Activated naive CD4-positive, alpha-beta T cell treated with anti-CD3 and anti-CD28 coated beads, Interleukin-2, amount 50 U/mL, for 16 hours (primary cell): ENCODE measurements at regions not wholly inside any gene's neighbourhood (a gene's known extent, or its start where the extent isn't known, plus 50 kb on each side); places are given as distances from the start of the nearest gene placed in this dataset.
"Not testable (repeated sequence)": the region's sequence is repeated elsewhere in the genome, so short reads cannot be mapped to it uniquely, and the experiment has no call there.

Source experiments
- DNase-seq: peaks from one replicate; pipeline ENCODE4 v3.0.0-alpha.2; 2020

DNA sequence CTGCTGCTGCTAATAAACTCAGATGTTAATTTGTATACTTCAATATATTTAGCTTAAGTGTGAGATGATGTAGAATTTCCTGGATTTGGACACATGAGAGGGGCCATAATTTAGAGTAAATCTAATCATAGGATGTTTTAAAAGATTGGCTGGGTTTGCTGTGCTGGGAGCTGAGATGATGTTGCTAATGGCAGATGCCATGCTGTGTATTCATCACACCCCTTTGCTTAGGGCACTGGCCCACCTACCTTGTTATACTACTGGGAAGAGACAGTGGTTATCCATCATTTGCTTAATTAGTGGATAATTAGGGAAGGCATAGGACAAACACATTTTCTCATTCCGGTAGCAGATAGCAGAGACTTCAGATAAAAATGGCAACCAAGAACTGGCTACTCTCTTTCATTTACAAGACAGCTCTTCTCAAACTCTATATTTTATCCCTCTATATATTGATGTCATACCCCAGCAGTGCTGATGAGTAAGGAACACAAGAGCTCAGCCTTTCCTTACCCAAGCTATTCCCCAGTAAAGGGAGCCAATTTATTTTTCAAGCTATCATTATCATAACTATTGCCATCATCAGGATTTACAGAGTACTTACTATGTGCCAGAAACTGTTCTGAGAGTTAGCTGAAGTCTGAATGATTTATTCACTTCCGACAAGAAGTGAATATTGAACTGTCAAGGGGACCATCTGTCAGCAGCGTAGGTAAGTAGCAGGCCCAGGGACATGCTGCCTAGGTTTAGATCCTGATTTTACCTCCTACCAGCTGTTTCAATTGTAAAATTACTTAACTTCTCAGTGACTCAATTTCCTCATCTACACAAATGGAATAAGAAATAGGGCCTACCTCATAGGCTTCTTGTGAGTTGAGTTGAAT, 204.6 kb upstream of the FLRT2 start:
- no peak for DNase-seq

DNA sequence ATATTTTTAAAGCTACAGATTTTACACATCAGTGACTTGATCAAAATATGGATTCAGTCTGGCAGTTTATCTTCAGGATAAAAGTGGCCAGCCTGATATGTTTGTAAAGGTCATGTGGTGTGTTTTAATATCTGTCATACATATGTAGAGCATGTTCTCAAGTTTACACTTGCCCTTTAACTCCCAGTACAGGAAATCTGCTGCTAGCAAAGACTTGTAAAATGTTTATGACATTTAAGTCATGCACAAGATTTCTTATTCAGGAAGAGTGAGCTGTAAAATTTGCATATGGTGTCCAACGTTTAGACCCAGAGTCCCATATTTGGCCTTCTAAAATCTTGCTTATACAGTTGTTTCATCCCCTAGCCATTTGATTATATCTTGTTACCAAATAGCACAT, 197.5 kb upstream of the FLRT2 start:
- no peak for DNase-seq

DNA sequence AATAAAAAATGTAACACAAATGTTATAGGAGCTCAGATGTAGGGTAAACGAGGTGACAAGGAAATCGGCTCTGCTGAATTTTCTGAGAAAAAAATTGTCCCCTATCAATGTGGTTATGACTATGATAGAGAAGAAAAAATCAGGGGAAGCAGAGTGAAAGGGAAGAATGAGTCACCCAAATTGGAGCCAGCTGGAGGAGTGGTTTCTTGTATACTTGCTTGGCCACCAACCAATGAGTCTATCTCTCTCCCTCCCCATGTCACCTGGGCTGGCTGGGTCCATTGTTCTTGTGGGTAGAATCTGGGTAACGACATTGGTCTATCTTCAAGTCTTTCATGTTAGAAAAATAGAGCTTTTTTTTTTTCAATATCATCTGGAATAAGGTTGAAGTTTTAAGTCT, 196.6 kb upstream of the FLRT2 start:
- DNase-seq = no peak

DNA sequence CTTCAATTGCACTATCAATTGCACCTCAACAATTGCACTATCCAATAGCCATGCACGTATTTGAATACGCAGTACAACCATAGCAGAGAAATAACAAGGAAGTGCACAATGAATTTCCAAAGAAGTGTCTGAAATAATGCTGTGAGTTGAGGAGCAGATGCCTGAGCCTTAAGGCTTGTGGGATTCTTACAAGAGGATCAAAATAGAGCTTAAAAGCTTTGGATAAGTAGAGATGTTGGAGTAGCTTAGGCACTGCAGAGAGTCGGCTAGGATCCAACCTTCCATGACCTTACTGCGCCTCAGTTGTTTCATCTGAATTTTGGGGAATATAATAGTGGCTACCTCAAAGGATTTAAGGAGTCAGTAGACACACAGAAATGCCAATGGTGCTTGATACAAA, 196.1 kb upstream of the FLRT2 start:
- DNase-seq = no peak

DNA sequence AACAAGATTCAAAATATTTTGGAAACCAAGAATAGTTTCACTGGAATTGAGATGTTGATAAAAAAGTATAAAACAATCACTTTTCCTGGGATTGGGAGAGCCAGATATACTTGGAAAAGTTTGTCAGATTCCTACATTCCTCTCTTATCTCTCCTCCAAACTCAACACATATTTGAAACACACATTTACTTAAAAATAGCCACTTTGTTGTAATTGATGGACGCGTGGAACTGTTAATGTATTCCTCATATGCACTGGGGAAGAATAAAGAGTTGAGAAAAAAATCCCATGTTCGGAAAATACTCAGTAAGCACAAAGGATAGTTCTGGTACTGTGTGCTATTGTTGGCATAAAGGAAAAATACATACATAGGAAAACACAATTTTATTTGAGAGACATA, 195.6 kb upstream of the FLRT2 start:
- no peak for DNase-seq

DNA sequence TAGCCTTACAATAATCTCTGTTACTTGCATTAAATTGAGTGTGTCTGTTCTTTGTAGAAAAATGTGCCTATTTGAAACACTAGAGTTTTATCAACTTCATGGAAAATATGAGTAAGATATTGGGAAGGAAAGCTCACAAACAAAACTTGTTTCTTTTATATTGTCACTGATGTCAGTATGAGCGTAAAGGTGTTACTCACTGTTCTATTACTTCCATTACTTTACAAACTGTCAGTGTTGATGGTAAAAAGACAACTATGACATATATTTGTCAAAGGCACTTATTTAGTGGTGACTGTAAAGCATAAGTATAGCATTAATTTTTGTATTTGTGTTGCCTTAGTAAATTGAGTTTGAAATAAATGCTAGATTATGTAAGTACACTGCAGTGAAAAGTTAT, 193.7 kb upstream of the FLRT2 start:
- DNase-seq = no peak

DNA sequence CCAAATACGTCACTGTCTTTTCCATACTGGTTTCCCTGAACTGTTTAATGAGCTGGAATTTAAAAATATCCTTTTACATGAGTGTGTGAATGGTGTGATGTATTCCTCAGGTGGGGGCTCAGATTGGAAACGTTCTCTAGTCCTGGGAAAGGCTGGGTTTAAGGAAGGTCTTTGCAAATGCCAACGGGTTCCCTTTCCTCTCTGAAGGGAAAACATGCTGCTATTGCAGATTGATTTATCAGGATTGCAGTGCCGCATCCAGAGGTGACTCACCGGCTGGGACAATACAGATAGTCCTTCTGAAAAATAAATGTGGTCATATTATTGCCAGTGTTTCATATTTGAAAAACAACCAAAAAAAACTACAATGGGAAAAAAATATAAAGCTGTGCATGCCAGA, 193.1 kb upstream of the FLRT2 start:
- DNase-seq = no peak

DNA sequence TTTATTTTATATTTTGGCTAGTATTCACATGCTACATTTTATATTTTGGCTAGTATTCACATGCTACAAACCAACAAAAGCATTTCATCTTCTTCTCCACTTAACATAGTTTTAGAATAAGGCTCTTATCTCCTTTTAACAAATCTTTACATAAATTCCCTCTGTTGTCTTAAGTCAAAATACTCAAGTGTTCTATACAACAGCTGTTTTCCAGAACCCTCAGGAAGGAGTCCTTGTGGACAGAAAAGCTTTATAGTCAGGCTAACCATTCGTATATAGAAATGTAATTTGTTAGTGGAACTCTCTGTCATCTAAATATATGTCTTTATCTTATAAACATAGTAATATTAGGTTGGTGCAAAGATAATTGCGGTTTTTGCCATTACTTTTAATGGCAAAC, 191.0 kb upstream of the FLRT2 start:
- DNase-seq = no peak

DNA sequence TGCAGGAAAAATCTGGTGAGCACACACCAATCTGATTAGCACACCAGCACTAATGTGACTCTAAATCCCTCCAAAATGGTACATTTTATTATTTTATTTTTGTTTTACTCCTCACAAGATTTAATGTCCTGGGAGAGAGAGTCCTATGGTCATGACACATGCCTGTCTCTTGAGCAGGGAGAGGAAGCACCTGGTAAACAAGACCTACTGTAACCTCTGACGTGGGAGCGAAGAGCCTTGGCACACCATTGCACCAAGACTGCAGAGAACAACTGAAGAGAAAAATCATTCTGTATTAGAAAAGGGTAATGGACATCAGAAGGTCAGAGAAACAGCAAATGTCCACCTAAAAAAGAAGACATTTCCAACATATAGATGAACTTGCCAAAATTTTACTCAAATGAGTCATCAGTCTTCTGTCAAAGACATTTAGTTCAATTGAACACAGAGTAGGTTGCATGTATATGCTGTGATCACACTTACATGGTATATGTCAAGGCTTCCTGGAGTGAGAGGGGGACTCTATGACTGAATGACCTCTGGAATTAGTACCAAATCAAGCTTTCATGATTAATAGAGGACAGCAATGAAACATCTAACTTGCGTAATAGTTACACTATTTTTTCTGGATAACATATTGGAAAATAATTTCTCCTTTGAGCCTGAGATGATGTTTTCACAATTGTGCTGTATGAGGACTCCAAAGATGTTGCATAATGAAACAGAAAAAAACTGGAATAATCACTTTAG, 186.9 kb upstream of the FLRT2 start:
- no peak for DNase-seq

DNA sequence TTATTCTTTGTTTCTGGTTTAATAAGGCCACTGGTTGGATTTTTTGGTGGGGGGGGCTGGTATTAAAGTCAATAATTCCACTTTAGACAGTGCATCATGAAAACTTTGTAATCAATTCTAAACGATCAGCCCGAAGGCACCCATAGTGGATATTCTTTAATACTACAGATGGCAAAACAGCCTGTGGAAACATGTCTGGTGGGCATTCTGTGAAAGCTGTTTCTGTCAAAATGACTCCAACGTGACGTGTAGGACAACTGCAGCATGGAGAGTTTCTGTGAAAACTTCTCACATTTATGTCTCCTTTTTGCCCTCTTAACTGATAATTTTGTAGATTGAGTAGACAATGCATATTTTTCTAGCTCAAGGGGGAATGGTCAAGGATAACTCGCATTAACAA, 185.8 kb upstream of the FLRT2 start:
- no peak for DNase-seq

DNA sequence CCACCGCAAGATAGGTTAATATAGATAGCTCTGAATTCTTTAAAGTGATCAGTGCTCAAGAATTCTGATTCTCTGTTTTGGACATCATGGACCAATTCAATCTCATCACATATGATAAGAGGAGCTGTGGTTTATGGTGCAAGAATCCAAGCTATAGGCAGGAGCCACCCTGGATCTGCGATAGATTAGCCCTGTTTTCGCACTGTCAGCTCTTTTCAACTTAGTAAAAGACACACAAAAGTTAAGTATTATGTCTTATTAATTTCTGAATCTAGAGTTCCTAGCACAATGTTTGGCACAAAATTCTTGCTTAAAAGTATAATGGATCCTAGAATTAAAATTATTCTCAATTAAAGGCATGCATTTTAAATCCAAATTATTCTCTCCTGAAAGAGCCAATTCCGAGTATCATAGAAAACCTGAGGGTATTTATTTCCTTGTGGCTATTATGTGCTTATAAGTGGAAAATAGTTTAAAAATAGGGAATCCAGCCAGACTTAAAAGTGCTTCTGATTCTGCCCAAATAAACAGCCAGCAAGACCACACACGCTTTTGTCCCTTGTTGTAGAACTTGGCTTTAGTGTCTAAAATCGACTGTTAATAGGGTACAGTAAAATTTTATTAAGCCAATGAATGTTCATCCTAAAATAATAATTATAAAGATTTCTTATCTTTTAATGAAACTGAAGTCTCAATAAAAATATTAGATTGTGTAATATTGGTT, 184.9 kb upstream of the FLRT2 start:
- DNase-seq = no peak

DNA sequence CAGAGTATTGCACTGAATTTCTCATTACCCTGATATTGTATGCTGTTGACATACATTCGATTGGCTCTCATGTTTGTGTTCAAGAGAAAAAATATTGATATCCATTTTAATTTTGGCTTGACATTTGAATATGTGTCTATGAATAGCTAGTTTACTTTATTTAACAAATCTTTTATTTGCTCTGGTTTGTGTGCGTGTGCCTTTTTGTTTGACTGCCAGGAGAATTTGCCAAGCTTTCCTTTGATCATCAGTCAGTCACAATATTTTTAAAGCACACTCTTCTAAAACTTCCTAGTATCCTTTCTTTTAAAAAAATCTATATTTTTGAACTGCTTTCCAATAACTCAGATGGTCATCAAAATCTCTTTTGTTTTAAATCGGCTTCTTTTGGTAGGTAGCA, 179.3 kb upstream of the FLRT2 start:
- DNase-seq = no peak

DNA sequence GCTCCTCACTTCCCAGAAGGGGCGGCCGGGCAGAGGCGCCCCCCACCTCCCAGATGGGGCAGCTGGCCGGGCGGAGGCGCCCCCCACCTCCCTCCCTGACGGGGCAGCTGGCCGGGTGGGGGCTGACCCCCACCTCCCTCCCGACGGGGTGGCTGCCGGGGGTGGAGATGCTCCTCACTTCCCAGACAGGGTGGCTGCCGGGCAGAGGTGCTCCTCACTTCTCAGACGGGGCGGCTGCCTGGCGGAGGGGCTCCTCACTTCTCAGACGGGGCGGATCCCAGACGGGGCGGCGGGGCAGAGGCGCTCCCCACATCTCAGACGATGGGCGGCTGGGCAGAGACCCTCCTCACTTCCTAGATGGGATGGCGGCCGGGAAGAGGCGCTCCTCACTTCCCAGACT, 177.4 kb upstream of the FLRT2 start:
- not testable (repeated sequence) for DNase-seq

DNA sequence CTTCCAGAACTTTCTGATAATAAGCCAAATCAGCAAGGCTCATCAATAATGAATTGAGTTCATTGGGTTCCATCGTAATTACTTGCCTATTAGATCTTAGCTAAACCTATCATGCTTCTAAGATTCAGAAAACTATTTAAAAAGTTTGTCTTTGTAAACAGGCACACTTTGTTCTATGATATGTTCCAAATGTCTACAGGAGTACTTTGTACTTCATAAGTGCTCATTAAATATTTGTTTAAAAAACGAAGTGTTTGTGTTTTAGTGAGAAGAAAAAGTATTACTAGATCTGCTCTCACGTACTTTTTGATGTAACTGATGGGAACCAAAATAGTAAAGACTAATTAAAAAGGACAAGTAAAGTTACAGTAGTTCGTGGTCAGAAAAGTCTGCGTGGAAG, 172.8 kb upstream of the FLRT2 start:
- no peak for DNase-seq

DNA sequence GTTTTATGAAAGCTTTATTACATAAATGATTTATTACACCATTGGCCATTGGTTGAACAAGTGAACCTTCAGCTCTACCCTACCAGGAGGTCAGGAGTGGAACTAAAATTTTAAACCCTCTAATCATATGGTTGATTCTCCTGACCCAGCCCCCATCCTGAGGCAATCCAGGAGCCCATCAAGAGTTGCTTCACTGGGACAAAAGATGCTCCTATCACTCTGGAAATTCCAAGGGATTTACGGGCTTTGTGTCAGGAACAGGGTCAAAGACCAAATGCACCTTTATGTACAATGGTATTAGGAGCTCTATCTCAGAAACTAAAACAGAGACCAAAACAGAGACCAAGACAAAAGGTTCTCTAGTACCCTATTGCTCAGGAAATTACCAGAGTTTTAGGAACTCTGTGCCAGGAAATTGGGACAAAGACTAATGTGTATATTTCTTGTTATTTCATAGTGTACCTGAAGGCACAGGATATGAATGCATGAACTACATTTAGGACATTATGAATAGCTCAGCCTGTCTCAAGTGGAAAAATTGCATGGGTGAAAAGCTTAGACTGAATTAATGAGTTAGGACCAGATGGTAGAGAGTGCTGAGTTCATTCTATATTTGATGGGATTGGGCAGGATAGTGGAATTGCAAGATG, 171.7 kb upstream of the FLRT2 start:
- DNase-seq = no peak

DNA sequence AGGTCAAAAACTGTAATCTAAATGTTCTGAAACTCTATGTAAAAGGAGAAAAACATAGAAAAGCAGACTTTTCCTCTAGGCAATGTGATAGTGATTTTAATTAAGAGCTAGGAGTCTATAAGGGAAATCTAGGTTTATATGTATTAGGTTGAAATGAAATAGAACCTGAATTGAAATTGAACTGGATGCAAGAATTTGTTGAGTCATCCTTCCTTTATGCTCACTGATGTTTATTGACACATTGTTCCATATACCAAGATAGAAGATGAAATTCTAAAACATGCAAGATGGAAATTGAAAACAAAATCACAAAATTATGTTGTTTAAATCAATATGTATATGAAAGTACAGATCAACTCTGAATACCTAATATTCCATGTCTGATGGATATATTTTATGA, 170.4 kb upstream of the FLRT2 start:
- no peak for DNase-seq

DNA sequence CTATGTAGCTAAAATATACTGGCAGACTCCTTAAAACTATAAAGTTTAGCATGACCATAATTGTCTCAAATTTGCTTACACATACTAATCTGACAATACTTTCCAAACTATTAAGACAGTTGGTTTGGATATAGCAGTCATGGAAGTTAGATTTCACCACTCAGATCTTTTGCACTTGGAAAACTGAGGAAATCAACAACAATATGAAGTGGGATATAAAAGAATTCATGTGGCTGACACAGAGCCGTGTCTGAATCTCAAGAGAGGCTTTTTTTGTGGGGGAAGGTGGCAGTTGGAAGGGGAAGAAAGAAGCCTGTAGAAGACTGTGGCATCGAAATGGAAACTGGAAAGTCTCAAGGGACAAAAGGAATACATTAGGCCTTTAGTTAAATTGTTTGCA, 166.6 kb upstream of the FLRT2 start:
- no peak for DNase-seq

DNA sequence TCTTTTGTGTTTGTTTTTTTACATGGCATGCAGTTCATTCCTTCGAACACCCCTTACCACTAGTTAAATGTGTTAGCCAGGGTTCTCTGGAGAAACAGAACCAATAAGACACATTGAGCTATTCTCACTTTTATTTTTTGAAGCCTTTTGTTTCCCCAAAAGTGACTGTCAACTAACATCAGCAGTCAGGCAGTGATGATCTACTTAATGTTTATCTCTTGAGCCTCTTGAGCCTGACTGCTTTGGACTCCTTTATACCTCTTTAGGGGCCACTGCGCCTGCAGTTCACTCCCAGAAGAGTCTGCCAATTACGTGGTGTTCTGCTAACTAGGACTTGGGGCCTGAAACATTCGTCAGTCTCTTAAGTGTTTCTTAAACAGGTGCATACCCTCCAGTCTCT, 163.7 kb upstream of the FLRT2 start:
- no peak for DNase-seq

DNA sequence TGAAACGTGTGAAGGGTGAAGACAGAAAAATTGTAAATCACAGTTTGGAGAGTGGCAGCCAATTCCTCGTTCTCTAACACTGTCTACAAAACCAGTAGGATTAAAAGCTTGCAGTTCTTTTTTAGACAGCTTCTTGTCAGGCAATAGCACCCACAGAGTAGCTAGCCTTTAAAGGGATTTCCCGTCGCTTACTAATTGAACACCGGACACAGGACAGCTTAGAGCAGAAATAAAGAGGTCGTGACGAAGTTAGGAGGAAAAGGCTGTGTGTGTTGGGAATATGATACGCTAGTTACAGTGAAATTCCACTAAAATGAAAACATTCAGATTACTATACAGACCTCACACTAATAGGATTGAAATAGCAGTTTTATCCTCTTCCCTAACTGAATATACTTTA, 149.1 kb upstream of the FLRT2 start:
- DNase-seq = no peak

DNA sequence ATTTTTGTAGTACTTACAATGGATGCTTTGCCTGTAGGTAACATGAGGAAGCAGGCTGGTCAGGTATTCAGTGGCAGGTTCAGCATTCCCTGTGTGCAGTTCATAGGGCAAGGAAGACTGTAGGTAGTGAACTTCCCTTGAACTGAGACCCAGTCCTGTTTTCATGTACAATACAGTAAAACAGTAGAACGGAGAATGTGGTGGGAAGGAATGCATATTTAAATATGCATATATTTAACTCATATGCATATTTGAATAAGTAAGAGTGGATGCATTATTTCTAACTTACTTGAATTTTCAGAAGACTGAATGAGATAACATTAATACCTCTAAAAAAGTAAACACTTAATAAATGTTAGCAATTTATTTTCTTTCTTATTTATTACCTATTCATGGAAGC, 147.6 kb upstream of the FLRT2 start:
- no peak for DNase-seq

DNA sequence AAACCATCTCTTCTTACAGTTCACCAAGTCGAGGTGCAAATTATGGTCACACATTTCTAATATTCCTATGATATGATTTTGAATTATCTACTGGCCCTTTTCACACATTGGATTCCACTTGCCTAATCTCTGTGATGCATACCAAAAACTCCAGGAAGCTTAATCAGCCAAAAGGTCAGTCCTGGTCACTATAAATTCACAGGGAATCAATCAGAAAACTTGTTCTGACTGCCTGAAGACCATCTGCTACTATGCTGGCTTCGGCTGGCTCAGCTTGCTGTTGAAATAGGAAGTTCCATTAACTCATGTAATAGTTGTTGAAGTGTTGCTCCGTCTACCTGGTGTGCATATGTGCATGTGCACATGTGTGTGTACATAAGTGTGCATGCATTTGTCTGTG, 142.8 kb upstream of the FLRT2 start:
- no peak for DNase-seq

DNA sequence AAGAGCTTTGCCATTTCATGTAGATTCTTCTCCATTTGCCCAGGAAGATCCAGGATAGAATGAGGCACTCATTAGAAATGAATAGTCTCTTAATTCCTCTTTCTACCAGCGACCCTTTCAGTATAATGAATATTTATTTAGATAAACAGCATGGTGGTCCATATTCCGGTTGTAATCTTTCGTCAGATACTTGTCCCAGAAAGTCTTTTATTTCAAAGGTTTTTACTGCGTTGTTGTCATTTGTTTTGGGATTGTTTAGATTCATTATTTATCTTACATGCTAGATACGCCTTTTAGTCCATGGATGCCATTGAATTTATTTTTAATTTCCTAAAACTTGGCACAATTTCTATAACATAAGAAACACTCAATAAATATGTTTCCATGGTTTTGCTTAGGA, 139.7 kb upstream of the FLRT2 start:
- no peak for DNase-seq

DNA sequence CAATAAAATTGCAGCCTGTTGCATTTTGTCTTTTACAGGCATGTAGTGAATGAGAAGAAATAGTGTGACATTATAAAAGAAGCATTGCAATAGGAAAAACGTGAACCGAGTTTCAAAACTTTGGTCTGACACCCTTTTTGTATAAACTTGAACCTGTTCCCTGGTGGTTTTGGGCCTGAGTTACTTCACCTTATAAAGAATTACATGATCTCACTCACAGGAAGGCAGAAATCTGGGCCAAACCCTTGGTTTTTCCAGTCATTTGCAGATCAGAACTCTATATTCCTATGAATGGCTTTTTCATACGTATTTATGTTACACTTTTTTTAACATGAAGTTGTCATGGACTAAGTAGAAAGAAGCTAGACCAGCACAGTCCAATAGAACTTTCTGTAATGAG, 138.5 kb upstream of the FLRT2 start:
- DNase-seq = no peak
